Cardiac fibroblast (primary cell): ENCODE measurements at regions not wholly inside any gene's neighbourhood (a gene's known extent, or its start where the extent isn't known, plus 50 kb on each side); places are given as distances from the start of the nearest gene placed in this dataset.
"Not testable (repeated sequence)": the region's sequence is repeated elsewhere in the genome, so short reads cannot be mapped to it uniquely, and the experiment has no call there.

Experiments used
- DNase-seq, 2 donors: peaks; one replicate each; pipeline versions ENCODE4 v3.0.0 to v3.0.0-alpha.2; 2010; ENCODE audit warnings: low read depth in 2 of 2
- H3K4me3 ChIP-seq, 2 donors: replicated peaks in 1 of 2; 1 replicate in 1 of 2; 2 replicates in 1 of 2; pipeline ENCODE4 v1.5.1; 2011; ENCODE audit warnings: low read depth in 2 of 2, low read length in 2 of 2, mild to moderate bottlenecking in 2 of 2, moderate library complexity in 1 of 2
- CTCF ChIP-seq: IDR thresholded peaks from one replicate; pipeline ENCODE4 v1.5.1; 2011; ENCODE audit warnings: low read depth, mild to moderate bottlenecking, low read length, inconsistent platforms

- H3K4me3 ChIP-seq: no peak overlapping the region
- DNase-seq: no peak
- TF ChIP-seq CTCF: no peak
These were observed 82.0 kb downstream of the ZNF622 start for GRCh38 chr5:16383544-16384052.

- no peak for DNase-seq
These were observed 83.6 kb downstream of the ZNF622 start for GRCh38 chr5:16382047-16382446.

GRCh38 chr5:16378762-16379161, 86.8 kb downstream of the ZNF622 start:
- DNase-seq: no peak
- H3K4me3 ChIP-seq: no peak overlapping the region
- no peak for TF ChIP-seq CTCF

More at GRCh38 chr5:16382047-16382446, 83.6 kb downstream of the ZNF622 start:
- TF ChIP-seq CTCF: no peak
- H3K4me3 ChIP-seq: no peak overlapping the region

GRCh38 chr5:16372493-16372892, 93.1 kb downstream of the ZNF622 start:
- DNase-seq: no peak
- no peak for TF ChIP-seq CTCF
- no peak overlapping the region for H3K4me3 ChIP-seq

GRCh38 chr5:16366491-16366890, 99.1 kb downstream of the ZNF622 start:
- DNase-seq: no peak
- no peak for TF ChIP-seq CTCF
- H3K4me3 ChIP-seq: no peak overlapping the region

- H3K4me3 ChIP-seq: no peak overlapping the region
- TF ChIP-seq CTCF: no peak
- no peak for DNase-seq
These were observed 100.7 kb downstream of the ZNF622 start for GRCh38 chr5:16364910-16365309.

- DNase-seq: not testable (repeated sequence)
These were observed 112.2 kb downstream of the ZNF622 start for GRCh38 chr5:16353439-16353838.

GRCh38 chr5:16350816-16351215, 114.8 kb downstream of the ZNF622 start:
- H3K4me3 ChIP-seq: no peak overlapping the region
- no peak for TF ChIP-seq CTCF
- DNase-seq: no peak

More at GRCh38 chr5:16353439-16353838, 112.2 kb downstream of the ZNF622 start:
- H3K4me3 ChIP-seq: not testable (repeated sequence)
